H9 (cell line): ENCODE measurements at regions not wholly inside any gene's neighbourhood (a gene's known extent, or its start where the extent isn't known, plus 50 kb on each side); places are given as distances from the start of the nearest gene placed in this dataset.

Experiments
- DNase-seq: peaks from one replicate; pipeline ENCODE4 v3.0.0-alpha.2; 2017
- H2AFZ ChIP-seq: one replicate; pipeline ENCODE4 v1.6.1; 2013; ENCODE audit warnings: mild to moderate bottlenecking, low read length, control low read depth, moderate library complexity
- H2AK5ac ChIP-seq: 2 replicates; pipeline ENCODE4 v1.6.1; 2013; ENCODE audit warnings: low read length, control low read depth, mixed read lengths; ENCODE audit not compliant: insufficient read length
- H2BK120ac ChIP-seq: one replicate; pipeline ENCODE4 v1.6.1; 2013; ENCODE audit warnings: low read depth, mild to moderate bottlenecking, low read length, control low read depth, inconsistent platforms; ENCODE audit not compliant: poor library complexity, severe bottlenecking
- H2BK12ac ChIP-seq: 2 replicates; pipeline ENCODE4 v1.6.1; 2013; ENCODE audit warnings: low read length, control low read depth, mixed read lengths, low read depth; ENCODE audit not compliant: insufficient read length
- H2BK15ac ChIP-seq: 2 replicates; pipeline ENCODE4 v1.6.1; 2013; ENCODE audit warnings: low read depth, low read length, control low read depth
- H2BK20ac ChIP-seq: one replicate; pipeline ENCODE4 v1.6.1; 2013; ENCODE audit warnings: low read depth, mild to moderate bottlenecking, low read length, control low read depth, inconsistent platforms; ENCODE audit not compliant: poor library complexity, severe bottlenecking
- H2BK5ac ChIP-seq: 2 replicates; pipeline ENCODE4 v1.6.1; 2013; ENCODE audit warnings: low read length, control low read depth, mixed read lengths; ENCODE audit not compliant: insufficient read length
- H3K14ac ChIP-seq: 2 replicates; pipeline ENCODE4 v1.6.1; 2013; ENCODE audit warnings: low read length, control low read depth; ENCODE audit not compliant: insufficient read depth
- H3K18ac ChIP-seq: 2 replicates; pipeline ENCODE4 v1.6.1; 2013; ENCODE audit warnings: low read depth, mild to moderate bottlenecking, mixed read lengths, low read length, control low read depth; ENCODE audit not compliant: insufficient read length
- H3K23ac ChIP-seq: 2 replicates; pipeline ENCODE4 v1.6.1; 2013; ENCODE audit warnings: low read length, control low read depth, mixed read lengths, low read depth; ENCODE audit not compliant: insufficient read length
- H3K23me2 ChIP-seq: 2 replicates; pipeline ENCODE4 v1.6.1; 2013; ENCODE audit warnings: low read depth, mild to moderate bottlenecking, mixed read lengths, low read length, control low read depth; ENCODE audit not compliant: insufficient read length, poor library complexity, severe bottlenecking
- H3K27ac ChIP-seq: 2 replicates; pipeline ENCODE4 v1.5.1; 2013; ENCODE audit warnings: low read length, control low read depth, mixed read lengths, low read depth; ENCODE audit not compliant: insufficient read length
- H3K27me3 ChIP-seq: 2 replicates; pipeline ENCODE4 v1.6.1; 2013; ENCODE audit warnings: low read length, control low read depth, inconsistent platforms; ENCODE audit not compliant: insufficient read depth
- H3K4ac ChIP-seq: 2 replicates; pipeline ENCODE4 v1.6.1; 2013; ENCODE audit warnings: low read depth, mild to moderate bottlenecking, control low read depth, inconsistent platforms, low read length, moderate library complexity
- H3K4me1 ChIP-seq: 2 replicates; pipeline ENCODE4 v1.6.1; 2013; ENCODE audit warnings: low read length, control low read depth, inconsistent platforms; ENCODE audit not compliant: insufficient read depth
- H3K4me2 ChIP-seq: 2 replicates; pipeline ENCODE4 v1.6.1; 2013; ENCODE audit warnings: low read length, control low read depth, mixed read lengths; ENCODE audit not compliant: insufficient read length, insufficient read depth
- H3K56ac ChIP-seq: 2 replicates; pipeline ENCODE4 v1.6.1; 2013; ENCODE audit warnings: low read depth, mild to moderate bottlenecking, mixed read lengths, low read length, control low read depth; ENCODE audit not compliant: insufficient read length
- H3K79me1 ChIP-seq: 2 replicates; pipeline ENCODE4 v1.6.1; 2013; ENCODE audit warnings: low read depth, mild to moderate bottlenecking, moderate library complexity, low read length, control low read depth, inconsistent platforms; ENCODE audit not compliant: insufficient read depth, poor library complexity, severe bottlenecking
- H3K79me2 ChIP-seq: 2 replicates; pipeline ENCODE4 v1.6.1; 2013; ENCODE audit warnings: low read length, control low read depth, inconsistent platforms; ENCODE audit not compliant: insufficient read depth
- H3K9ac ChIP-seq: 2 replicates; pipeline ENCODE4 v1.6.1; 2013; ENCODE audit warnings: low read length, control low read depth, mixed read lengths; ENCODE audit not compliant: insufficient read length; ENCODE audit errors: extremely low read depth
- H3K9me3 ChIP-seq: one replicate; pipeline ENCODE4 v1.6.1; 2013; ENCODE audit warnings: low read depth, low read length, inconsistent platforms; ENCODE audit not compliant: control insufficient read depth
- H3T11ph ChIP-seq: one replicate; pipeline ENCODE4 v1.6.1; 2013; ENCODE audit warnings: mild to moderate bottlenecking, low read length, control low read depth, inconsistent platforms
- H4K20me1 ChIP-seq: one replicate; pipeline ENCODE4 v1.6.1; 2013; ENCODE audit not compliant: control insufficient read depth, insufficient read length, insufficient read depth
- H4K5ac ChIP-seq: 2 replicates; pipeline ENCODE4 v1.6.1; 2013; ENCODE audit warnings: low read depth, mild to moderate bottlenecking, mixed read lengths, low read length, control low read depth; ENCODE audit not compliant: insufficient read length
- H4K8ac ChIP-seq: replicated peaks from 2 replicates; pipeline ENCODE4 v1.6.1; 2013; ENCODE audit warnings: low read length, control low read depth, mixed read lengths, low read depth; ENCODE audit not compliant: insufficient read length
- H4K91ac ChIP-seq: 2 replicates; pipeline ENCODE4 v1.6.1; 2013; ENCODE audit warnings: low read depth, mild to moderate bottlenecking, moderate library complexity, mixed read lengths, low read length, control low read depth; ENCODE audit not compliant: insufficient read length
- H3K27ac Mint-ChIP-seq, 3 experiments: 2 replicates in 2 of 3; 3 replicates in 1 of 3; pipeline ENCODE4 v1.8.0; 2020 to 2021; ENCODE audit warnings: mixed read lengths in 3 of 3, mild to moderate bottlenecking in 1 of 3, moderate library complexity in 1 of 3
- H3K27me3 Mint-ChIP-seq: 2 replicates; pipeline ENCODE4 v1.8.0; 2021; ENCODE audit warnings: low read depth, mild to moderate bottlenecking, moderate library complexity, mixed read lengths
- H3K36me3 Mint-ChIP-seq, 3 experiments: 2 replicates in 2 of 3; 3 replicates in 1 of 3; pipeline ENCODE4 v1.8.0; 2020 to 2021; ENCODE audit warnings: low read depth in 3 of 3, mixed read lengths in 3 of 3; ENCODE audit not compliant: insufficient read depth in 1 of 3
- H3K4me1 Mint-ChIP-seq, 2 experiments: 2 replicates each; pipeline ENCODE4 v1.8.0; 2020; ENCODE audit warnings: mixed read lengths in 2 of 2
- H3K4me3 Mint-ChIP-seq, 2 experiments: 2 replicates in 1 of 2; 3 replicates in 1 of 2; pipeline ENCODE4 v1.8.0; 2020 to 2021; ENCODE audit warnings: mild to moderate bottlenecking in 2 of 2, mixed read lengths in 2 of 2, moderate library complexity in 1 of 2
- H3K9me3 Mint-ChIP-seq, 2 experiments: 2 replicates in 1 of 2; 3 replicates in 1 of 2; pipeline ENCODE4 v1.8.0; 2020; ENCODE audit warnings: mild to moderate bottlenecking in 2 of 2, mixed read lengths in 2 of 2, moderate library complexity in 1 of 2
- WGBS: extraction: QIAGEN DNeasy Blood & Tissue Kit; methylation state at CpG from one replicate; pipeline ENCODE4 v1.1.7; 2013; ENCODE audit warnings: missing lambda C conversion rate, low lambda C conversion rate, mixed read lengths; ENCODE audit not compliant: insufficient read length; ENCODE audit errors: extremely low coverage; 5-methylcytosine and 5-hydroxymethylcytosine counted together
- TF ChIP-seq, protein P1 (sequence below): fragments of 200-600 bp; sonication (generic); conservative IDR thresholded peaks from 3 replicates; pipeline ENCODE4 v1.8.0; 2021; ENCODE audit warnings: antibody characterized with exemption, mild to moderate bottlenecking

GRCh38 chrX:110964786-110965185 is 131.2 kb upstream of the PAK3 start:
- Histone ChIP-seq H3K4ac (no peak overlapping the region), H3K9ac (no peak overlapping the region), H3K23ac (no peak overlapping the region), H4K20me1 (no peaks in the 10 kb centered on the region), H2AK5ac (no peak overlapping the region), H2BK20ac (no peak overlapping the region), H2AFZ (no peak overlapping the region), H3K14ac (no peak overlapping the region), H3K4me2 (peak overlapping the region; percentile 51), H3K9me3 (no peaks in the 10 kb centered on the region), H3K79me1 (no peaks in the 10 kb centered on the region), H3K18ac (no peak overlapping the region), H3K27me3 (no peaks in the 10 kb centered on the region), H4K5ac (no peak overlapping the region), H2BK120ac (peak overlapping the region; percentile 40), H4K91ac (no peak overlapping the region), H3K79me2 (no peaks in the 10 kb centered on the region), H4K8ac (no peak overlapping the region), H2BK12ac (no peak overlapping the region), H3T11ph (no peak overlapping the region), H3K56ac (no peak overlapping the region), H3K4me1 (peaks cover 19% of the 10 kb centered on the region; the same call in 1 of the 2 replicates), H2BK5ac (no peak overlapping the region), H3K23me2 (no peaks in the 10 kb centered on the region), H2BK15ac (no peak overlapping the region), H3K27ac (peak overlapping the region; percentile 54)
- Mint-ChIP-seq H3K36me3 (no peaks in the 10 kb centered on the region), H3K27ac (peak overlapping the region; percentile 56 to 94 (median 83)), H3K4me3 (peak overlapping the region; percentile 5 to 22; a peak in 2 of 5 replicates), H3K9me3 (no peaks in the 10 kb centered on the region; a peak in 1 of 5 replicates), H3K27me3 (no peaks in the 10 kb centered on the region), H3K4me1 (peaks cover 12 to 21% of the 10 kb centered on the region in 2 experiments)
- DNase-seq: peak; percentile 93
- TF ChIP-seq, protein P1, sequence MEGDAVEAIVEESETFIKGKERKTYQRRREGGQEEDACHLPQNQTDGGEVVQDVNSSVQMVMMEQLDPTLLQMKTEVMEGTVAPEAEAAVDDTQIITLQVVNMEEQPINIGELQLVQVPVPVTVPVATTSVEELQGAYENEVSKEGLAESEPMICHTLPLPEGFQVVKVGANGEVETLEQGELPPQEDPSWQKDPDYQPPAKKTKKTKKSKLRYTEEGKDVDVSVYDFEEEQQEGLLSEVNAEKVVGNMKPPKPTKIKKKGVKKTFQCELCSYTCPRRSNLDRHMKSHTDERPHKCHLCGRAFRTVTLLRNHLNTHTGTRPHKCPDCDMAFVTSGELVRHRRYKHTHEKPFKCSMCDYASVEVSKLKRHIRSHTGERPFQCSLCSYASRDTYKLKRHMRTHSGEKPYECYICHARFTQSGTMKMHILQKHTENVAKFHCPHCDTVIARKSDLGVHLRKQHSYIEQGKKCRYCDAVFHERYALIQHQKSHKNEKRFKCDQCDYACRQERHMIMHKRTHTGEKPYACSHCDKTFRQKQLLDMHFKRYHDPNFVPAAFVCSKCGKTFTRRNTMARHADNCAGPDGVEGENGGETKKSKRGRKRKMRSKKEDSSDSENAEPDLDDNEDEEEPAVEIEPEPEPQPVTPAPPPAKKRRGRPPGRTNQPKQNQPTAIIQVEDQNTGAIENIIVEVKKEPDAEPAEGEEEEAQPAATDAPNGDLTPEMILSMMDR: no peak
- WGBS: no CpG with 5 or more reads among the region's 4 CpGs
